ENCODE measurements at regions not wholly inside any gene's neighbourhood (a gene's known extent, or its start where the extent isn't known, plus 50 kb on each side); places are given as distances from the start of the nearest gene placed in this dataset.

- TF ChIP-seq EZH2 (IDR thresholded peaks at IDR 0.05; ENCODE audit: borderline replicate concordance, insufficient read depth, low read length, poor library complexity, severe bottlenecking): no peak
- TF ChIP-seq MXI1 (conservative IDR thresholded peaks at IDR 0.05; ENCODE audit: poor library complexity, severe bottlenecking): no peak
- TF ChIP-seq RAD21 (conservative IDR thresholded peaks at IDR 0.05): no peak
- TF ChIP-seq POLR2AphosphoS5 (IDR thresholded peaks at IDR 0.05): no peak
- no peak for TF ChIP-seq REST (IDR thresholded peaks at IDR 0.05; ENCODE audit: borderline replicate concordance)
- no peak for TF ChIP-seq EP300 (conservative IDR thresholded peaks at IDR 0.05; ENCODE audit: poor library complexity, severe bottlenecking)
- Histone ChIP-seq H2AFZ (ENCODE audit: low read depth, low read length) (no peak overlapping the region), H3K27me3 (ENCODE audit: insufficient read depth, low read depth, low read length) (no peaks in the 10 kb centered on the region), H3K4me3 (ENCODE audit: low read length) (no peak overlapping the region), H3K4me2 (ENCODE audit: low read length) (no peak overlapping the region), H3K79me2 (replicated peaks; ENCODE audit: insufficient read depth, low read length) (no peaks in the 10 kb centered on the region), H4K20me1 (ENCODE audit: insufficient read depth) (no peaks in the 10 kb centered on the region), H3K9ac (ENCODE audit: low read length) (no peak overlapping the region), H3K27ac (ENCODE audit: low read length) (no peak overlapping the region), H3F3A (ENCODE audit: insufficient read depth, low read length, poor library complexity, severe bottlenecking) (no peaks in the 10 kb centered on the region), H3K9me2 (ENCODE audit: insufficient read depth, low read length) (no peaks in the 10 kb centered on the region), H3K36me3 (ENCODE audit: insufficient read depth, low read length) (no peaks in the 10 kb centered on the region), H3K9me3 (ENCODE audit: low read length) (no peaks in the 10 kb centered on the region)
These were observed 478.6 kb upstream of the WWC1 start for GRCh38 chr5:167812871-167813270.

- no peak for TF ChIP-seq EZH2 (IDR thresholded peaks at IDR 0.05; ENCODE audit: borderline replicate concordance, insufficient read depth, low read length, poor library complexity, severe bottlenecking)
- TF ChIP-seq REST (IDR thresholded peaks at IDR 0.05; ENCODE audit: borderline replicate concordance): no peak
- no peak overlapping the region for H3K27ac ChIP-seq (ENCODE audit: low read length)
These were observed 478.1 kb upstream of the WWC1 start for GRCh38 chr5:167813389-167813788.

DNA sequence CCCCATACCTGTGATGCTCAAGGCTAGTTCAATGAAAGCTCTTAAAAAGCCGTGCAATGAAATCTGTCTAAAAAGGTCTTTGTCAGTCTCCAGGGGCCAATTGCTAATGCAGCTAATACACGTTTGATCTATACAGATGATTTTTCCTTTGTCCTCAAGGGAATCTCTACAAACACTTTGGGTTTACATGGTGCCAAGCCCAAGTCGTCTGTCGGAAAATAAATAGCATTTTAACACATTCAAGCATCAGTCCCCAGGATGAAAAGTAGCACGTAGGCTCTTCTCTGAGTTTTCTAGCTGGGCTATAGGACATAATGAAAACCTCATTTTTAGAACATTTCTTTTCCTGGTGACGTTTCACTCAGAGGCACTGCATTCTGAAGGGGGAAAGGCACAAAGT, 477.4 kb upstream of the WWC1 start:
- Histone ChIP-seq H3K9me3 (ENCODE audit: low read length) (no peaks in the 10 kb centered on the region), H3K4me2 (ENCODE audit: low read length) (no peak overlapping the region), H3K27ac (ENCODE audit: low read length) (no peak overlapping the region), H3K27me3 (ENCODE audit: insufficient read depth, low read depth, low read length) (no peaks in the 10 kb centered on the region), H3K36me3 (ENCODE audit: insufficient read depth, low read length) (no peaks in the 10 kb centered on the region), H3K9me2 (ENCODE audit: insufficient read depth, low read length) (no peaks in the 10 kb centered on the region), H3K4me3 (ENCODE audit: low read length) (no peak overlapping the region), H4K20me1 (ENCODE audit: insufficient read depth) (no peaks in the 10 kb centered on the region), H3F3A (ENCODE audit: insufficient read depth, low read length, poor library complexity, severe bottlenecking) (no peaks in the 10 kb centered on the region), H2AFZ (ENCODE audit: low read depth, low read length) (no peak overlapping the region), H3K9ac (ENCODE audit: low read length) (no peak overlapping the region), H3K79me2 (replicated peaks; ENCODE audit: insufficient read depth, low read length) (no peaks in the 10 kb centered on the region)
- TF ChIP-seq, protein P1, sequence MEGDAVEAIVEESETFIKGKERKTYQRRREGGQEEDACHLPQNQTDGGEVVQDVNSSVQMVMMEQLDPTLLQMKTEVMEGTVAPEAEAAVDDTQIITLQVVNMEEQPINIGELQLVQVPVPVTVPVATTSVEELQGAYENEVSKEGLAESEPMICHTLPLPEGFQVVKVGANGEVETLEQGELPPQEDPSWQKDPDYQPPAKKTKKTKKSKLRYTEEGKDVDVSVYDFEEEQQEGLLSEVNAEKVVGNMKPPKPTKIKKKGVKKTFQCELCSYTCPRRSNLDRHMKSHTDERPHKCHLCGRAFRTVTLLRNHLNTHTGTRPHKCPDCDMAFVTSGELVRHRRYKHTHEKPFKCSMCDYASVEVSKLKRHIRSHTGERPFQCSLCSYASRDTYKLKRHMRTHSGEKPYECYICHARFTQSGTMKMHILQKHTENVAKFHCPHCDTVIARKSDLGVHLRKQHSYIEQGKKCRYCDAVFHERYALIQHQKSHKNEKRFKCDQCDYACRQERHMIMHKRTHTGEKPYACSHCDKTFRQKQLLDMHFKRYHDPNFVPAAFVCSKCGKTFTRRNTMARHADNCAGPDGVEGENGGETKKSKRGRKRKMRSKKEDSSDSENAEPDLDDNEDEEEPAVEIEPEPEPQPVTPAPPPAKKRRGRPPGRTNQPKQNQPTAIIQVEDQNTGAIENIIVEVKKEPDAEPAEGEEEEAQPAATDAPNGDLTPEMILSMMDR (IDR thresholded peaks at IDR 0.05; ENCODE audit: poor library complexity, severe bottlenecking): no peak
- TF ChIP-seq TAF1 (IDR thresholded peaks at IDR 0.05; ENCODE audit: low read depth) (no peak), EP300 (conservative IDR thresholded peaks at IDR 0.05; ENCODE audit: poor library complexity, severe bottlenecking) (no peak), POLR2AphosphoS5 (IDR thresholded peaks at IDR 0.05) (peak; percentile 27)

More at GRCh38 chr5:167813389-167813788, 478.1 kb upstream of the WWC1 start:
- Histone ChIP-seq H3K9me3 (ENCODE audit: low read length) (no peaks in the 10 kb centered on the region), H3K9ac (ENCODE audit: low read length) (no peak overlapping the region), H3K27me3 (ENCODE audit: insufficient read depth, low read depth, low read length) (no peaks in the 10 kb centered on the region), H3K9me2 (ENCODE audit: insufficient read depth, low read length) (no peaks in the 10 kb centered on the region), H2AFZ (ENCODE audit: low read depth, low read length) (no peak overlapping the region), H3F3A (ENCODE audit: insufficient read depth, low read length, poor library complexity, severe bottlenecking) (no peaks in the 10 kb centered on the region), H3K4me3 (ENCODE audit: low read length) (no peak overlapping the region), H4K20me1 (ENCODE audit: insufficient read depth) (no peaks in the 10 kb centered on the region), H3K4me2 (ENCODE audit: low read length) (no peak overlapping the region), H3K79me2 (replicated peaks; ENCODE audit: insufficient read depth, low read length) (no peaks in the 10 kb centered on the region), H3K36me3 (ENCODE audit: insufficient read depth, low read length) (no peaks in the 10 kb centered on the region)
